Adrenal gland (tissue), 9 donors: ENCODE measurements at regions not wholly inside any gene's neighbourhood (a gene's known extent, or its start where the extent isn't known, plus 50 kb on each side); places are given as distances from the start of the nearest gene placed in this dataset.

Experiments used
- DNase-seq, 7 donors: peaks; one replicate each; pipeline ENCODE4 v3.0.0-alpha.2; 2019 to 2020
- H3K27ac ChIP-seq, 5 donors: fragments of 200-600 bp; sonication (generic) in 4 of 5; 1 replicate in 3 of 5; 2 replicates in 2 of 5; pipeline versions ENCODE4 v1.5.1 to v1.8.0; 2016 to 2020; ENCODE audit warnings: mild to moderate bottlenecking in 1 of 5
- H3K27me3 ChIP-seq: fragments of 200-600 bp; 2 replicates; pipeline ENCODE4 v1.8.0; 2021
- H3K36me3 ChIP-seq, 2 donors: fragments of 200-600 bp; replicated peaks in 1 of 2; 1 replicate in 1 of 2; 2 replicates in 1 of 2; pipeline versions ENCODE4 v1.5.1 to v1.8.0; 2018 to 2022
- H3K4me1 ChIP-seq, 2 donors: fragments of 200-600 bp; replicated peaks in 1 of 2; 1 replicate in 1 of 2; 2 replicates in 1 of 2; pipeline versions ENCODE4 v1.5.1 to v1.8.0; 2018 to 2021
- H3K4me3 ChIP-seq, 4 donors: fragments of 200-600 bp; sonication (generic) in 3 of 4; one replicate each; pipeline ENCODE4 v1.5.1; 2016 to 2018
- H3K9me3 ChIP-seq, 3 donors: fragments of 200-600 bp; sonication (generic) in 1 of 3; replicated peaks in 1 of 3; 1 replicate in 2 of 3; 2 replicates in 1 of 3; pipeline versions ENCODE4 v1.5.1 to v1.8.0; 2016 to 2021
- CTCF ChIP-seq, 6 experiments: fragments of 450-650 bp in 4 of 6; fragments of 200-600 bp in 2 of 6; sonication (generic) in 1 of 6; IDR thresholded peaks; 1 replicate in 5 of 6; 2 replicates in 1 of 6; pipeline versions ENCODE4 v1.5.1 to v1.8.0; 2016 to 2021; ENCODE audit warnings: antibody characterized with exemption in 6 of 6, mild to moderate bottlenecking in 2 of 6, moderate library complexity in 1 of 6
- POLR2A ChIP-seq, 2 donors: fragments of 450-650 bp; IDR thresholded peaks; one replicate each; pipeline ENCODE4 v1.6.1; 2017; ENCODE audit warnings: antibody characterized with exemption in 2 of 2, mild to moderate bottlenecking in 2 of 2, moderate library complexity in 1 of 2
- WGBS, 4 donors: extraction: QIAGEN DNeasy Blood & Tissue Kit in 2 of 4; methylation state at CpG; one replicate each; pipeline versions ENCODE4 v1.1.5 to v1.1.7; 2013 to 2017; 5-methylcytosine and 5-hydroxymethylcytosine counted together
- intact Hi-C, 2 donors: fragments of 100-400 bp; cut with DNase I; formaldehyde crosslinking; loops; one replicate each; pipeline versions ENCODE4 v1.14.1 to v1.15.0; 2022 to 2023
- donor health status: healthy with polysubstance abuse.
- donor health status: Bipolar disorder and iron deficiency.
- donor health status: DM: yes; HTN: yes; CAD: no.
- donor health status: DM: no; HTN: no; CAD: no.
- donor health status: DM: no; HTN: no; CAD: no.

- TF ChIP-seq POLR2A (IDR thresholded peaks at IDR 0.05) (no peak), CTCF (IDR thresholded peaks at IDR 0.05) (peak; percentile 13 to 61 (median 46))
- H3K4me3 ChIP-seq = no peak overlapping the region
- no peaks in the 10 kb centered on the region for H3K36me3 ChIP-seq
- no peaks in the 10 kb centered on the region for H3K9me3 ChIP-seq
- H3K27ac ChIP-seq = no peak overlapping the region
- H3K4me1 ChIP-seq = no peaks in the 10 kb centered on the region
- peak; percentile 44 to 80 (median 69) for DNase-seq
- intact Hi-C loops = loop anchor here (10.0 kb wide), 3 partner anchors 171 to 301 kb away; no protein-coding TSS in a partner anchor
- H3K27me3 ChIP-seq = peaks cover 24% of the 10 kb centered on the region
- 38 to 42% (median 41%) methylated on average over 19 to 20 of the region's 20 CpGs for WGBS, 4 donors
These were observed 55.7 kb upstream of the ETV3 start for GRCh38 chr1:157193702-157194391.

GRCh38 chr1:157193219-157193618 is 55.0 kb upstream of the ETV3 start:
- WGBS, 4 donors = 12 to 44% (median 26%) methylated on average over 1 of the region's 1 CpG
- Histone ChIP-seq H3K4me3 (no peak overlapping the region), H3K9me3 (no peaks in the 10 kb centered on the region), H3K36me3 (no peaks in the 10 kb centered on the region), H3K4me1 (no peaks in the 10 kb centered on the region), H3K27me3 (peaks cover 24% of the 10 kb centered on the region), H3K27ac (no peak overlapping the region)
- no peak for TF ChIP-seq CTCF (IDR thresholded peaks at IDR 0.05)
- TF ChIP-seq POLR2A (IDR thresholded peaks at IDR 0.05) = no peak
- peak in 1 of 7 donors; percentile 20 for DNase-seq
- intact Hi-C loops = loop anchor here (10.0 kb wide), 3 partner anchors 172 to 302 kb away; no protein-coding TSS in a partner anchor

- Histone ChIP-seq H3K4me1 (no peaks in the 10 kb centered on the region), H3K9me3 (no peaks in the 10 kb centered on the region), H3K27me3 (peaks cover 16% of the 10 kb centered on the region), H3K27ac (no peak overlapping the region), H3K36me3 (no peaks in the 10 kb centered on the region), H3K4me3 (no peak overlapping the region)
- no peak for TF ChIP-seq CTCF (IDR thresholded peaks at IDR 0.05)
- no peak for TF ChIP-seq POLR2A (IDR thresholded peaks at IDR 0.05)
- 75 to 85% (median 80%) methylated on average over 20 to 22 of the region's 22 CpGs for WGBS, 4 donors
- peak in 1 of 7 donors; percentile 27 for DNase-seq
- intact Hi-C loops = loop anchor here (10.0 kb wide), 3 partner anchors 175 to 305 kb away; no protein-coding TSS in a partner anchor
These were observed 52.1 kb upstream of the ETV3 start for GRCh38 chr1:157189986-157190982.

GRCh38 chr1:157189096-157189495 is 50.9 kb upstream of the ETV3 start:
- H3K4me3 ChIP-seq = no peak overlapping the region
- H3K27ac ChIP-seq = no peak overlapping the region
- peak in 1 of 7 donors; percentile 4 for DNase-seq
- TF ChIP-seq POLR2A (IDR thresholded peaks at IDR 0.05) (no peak), CTCF (IDR thresholded peaks at IDR 0.05) (no peak)
- H3K4me1 ChIP-seq = no peaks in the 10 kb centered on the region
- peaks cover 5% of the 10 kb centered on the region for H3K27me3 ChIP-seq
- 62 to 82% (median 72%) methylated on average over 4 of the region's 4 CpGs for WGBS, 4 donors
- H3K36me3 ChIP-seq = no peaks in the 10 kb centered on the region
- intact Hi-C loops = no loop called here
- H3K9me3 ChIP-seq = no peaks in the 10 kb centered on the region
